Endodermal cell (in vitro differentiated cells): ENCODE measurements at regions not wholly inside any gene's neighbourhood (a gene's known extent, or its start where the extent isn't known, plus 50 kb on each side); places are given as distances from the start of the nearest gene placed in this dataset.

Source experiments
- DNase-seq: peaks from one replicate; pipeline ENCODE4 v3.0.0-alpha.2; 2017
- H3K27ac ChIP-seq: 2 replicates; pipeline ENCODE4 v1.5.1; 2013; ENCODE audit warnings: mild to moderate bottlenecking, low read depth, low read length, moderate library complexity
- H3K27me3 ChIP-seq: 2 replicates; pipeline ENCODE4 v1.6.1; 2013; ENCODE audit warnings: mild to moderate bottlenecking, low read length, moderate library complexity; ENCODE audit not compliant: insufficient read depth, control insufficient read depth, poor library complexity, severe bottlenecking
- H3K36me3 ChIP-seq: 2 replicates; pipeline ENCODE4 v1.7.0; 2013; ENCODE audit warnings: mild to moderate bottlenecking, low read length, moderate library complexity; ENCODE audit not compliant: control insufficient read depth, insufficient read depth
- H3K4me1 ChIP-seq: one replicate; pipeline ENCODE4 v1.7.0; 2013; ENCODE audit warnings: low read length; ENCODE audit not compliant: control insufficient read depth, insufficient read depth
- H3K4me3 ChIP-seq: 2 replicates; pipeline ENCODE4 v1.5.1; 2013; ENCODE audit warnings: mild to moderate bottlenecking, low read length, moderate library complexity
- H3K9ac ChIP-seq: 2 replicates; pipeline ENCODE4 v1.6.1; 2013; ENCODE audit warnings: mild to moderate bottlenecking, low read length, moderate library complexity; ENCODE audit not compliant: poor library complexity, severe bottlenecking; ENCODE audit errors: extremely low read depth
- H3K9me3 ChIP-seq: 2 replicates; pipeline ENCODE4 v1.6.1; 2013; ENCODE audit warnings: mild to moderate bottlenecking, low read length, moderate library complexity; ENCODE audit not compliant: control insufficient read depth
- H3K27ac Mint-ChIP-seq: 2 replicates; pipeline ENCODE4 v1.8.0; 2020; ENCODE audit warnings: mixed read lengths
- H3K27me3 Mint-ChIP-seq: 2 replicates; pipeline ENCODE4 v1.8.0; 2021; ENCODE audit warnings: mild to moderate bottlenecking, mixed read lengths; ENCODE audit not compliant: insufficient read depth
- H3K36me3 Mint-ChIP-seq: 2 replicates; pipeline ENCODE4 v1.8.0; 2020; ENCODE audit warnings: low read depth, mixed read lengths
- H3K4me1 Mint-ChIP-seq: 2 replicates; pipeline ENCODE4 v1.8.0; 2020; ENCODE audit warnings: mixed read lengths
- H3K4me3 Mint-ChIP-seq: 2 replicates; pipeline ENCODE4 v1.8.0; 2020; ENCODE audit warnings: mild to moderate bottlenecking, moderate library complexity, mixed read lengths
- H3K9me3 Mint-ChIP-seq: 2 replicates; pipeline ENCODE4 v1.8.0; 2020; ENCODE audit warnings: mild to moderate bottlenecking, mixed read lengths
- WGBS, 2 experiments: methylation state at CpG; one replicate each; pipeline versions ENCODE4 v1.1.5 to v1.1.7; 2013; ENCODE audit warnings: missing lambda C conversion rate in 2 of 2, mixed read lengths in 1 of 2; ENCODE audit not compliant: insufficient coverage in 1 of 2, insufficient read length in 1 of 2; 5-methylcytosine and 5-hydroxymethylcytosine counted together
- TF ChIP-seq, protein P1 (sequence below): fragments of 200-600 bp; sonication (generic); conservative IDR thresholded peaks from 2 replicates; pipeline ENCODE4 v1.5.0; 2021; ENCODE audit warnings: antibody characterized with exemption, mild to moderate bottlenecking

DNA sequence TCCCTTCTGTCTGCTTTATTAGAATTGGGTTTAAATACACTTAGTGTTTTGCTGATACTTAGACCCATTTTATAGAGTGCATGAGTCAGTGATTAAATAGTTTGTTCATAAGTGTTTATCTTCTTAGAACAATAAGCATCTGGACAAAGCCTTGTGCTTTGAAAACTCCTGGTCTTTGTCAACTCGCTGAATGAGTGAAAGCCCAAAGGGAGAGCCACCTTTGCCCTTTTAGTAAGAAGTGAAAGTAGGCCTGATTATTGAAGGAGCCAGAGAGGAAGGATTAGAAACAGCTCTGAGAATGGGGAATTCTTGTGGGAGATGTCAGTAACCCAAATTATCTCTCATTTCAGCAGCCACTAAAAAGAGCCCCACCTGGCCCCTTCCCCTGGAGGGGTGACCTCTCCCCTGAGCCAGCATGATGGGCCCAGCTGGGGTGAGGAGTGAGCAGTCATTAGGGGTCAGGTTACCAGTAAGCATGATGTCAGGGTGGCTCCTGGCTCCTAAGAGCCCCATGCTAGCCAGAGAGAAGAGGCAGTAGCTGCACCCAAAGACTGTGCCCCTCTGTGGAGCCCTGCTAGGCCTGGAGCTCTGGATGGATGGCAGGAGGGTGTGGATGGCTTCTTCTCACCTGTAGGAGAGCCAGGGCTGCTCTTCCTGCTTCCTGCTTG, 125.1 kb upstream of the E2F8 start:
- no peak for DNase-seq
- Histone ChIP-seq H3K4me3 (no peak overlapping the region), H3K9me3 (no peaks in the 10 kb centered on the region), H3K27me3 (peaks cover 7% of the 10 kb centered on the region), H3K36me3 (no peaks in the 10 kb centered on the region), H3K4me1 (no peaks in the 10 kb centered on the region), H3K9ac (no peak overlapping the region), H3K27ac (no peak overlapping the region)
- Mint-ChIP-seq H3K4me3 (no peak overlapping the region), H3K36me3 (no peaks in the 10 kb centered on the region), H3K27me3 (peaks cover 4% of the 10 kb centered on the region), H3K4me1 (no peaks in the 10 kb centered on the region), H3K9me3 (no peaks in the 10 kb centered on the region), H3K27ac (no peak overlapping the region)
- 60 to 85% methylated on average over 1 of the region's 1 CpG for WGBS, 2 experiments
- TF ChIP-seq, protein P1, sequence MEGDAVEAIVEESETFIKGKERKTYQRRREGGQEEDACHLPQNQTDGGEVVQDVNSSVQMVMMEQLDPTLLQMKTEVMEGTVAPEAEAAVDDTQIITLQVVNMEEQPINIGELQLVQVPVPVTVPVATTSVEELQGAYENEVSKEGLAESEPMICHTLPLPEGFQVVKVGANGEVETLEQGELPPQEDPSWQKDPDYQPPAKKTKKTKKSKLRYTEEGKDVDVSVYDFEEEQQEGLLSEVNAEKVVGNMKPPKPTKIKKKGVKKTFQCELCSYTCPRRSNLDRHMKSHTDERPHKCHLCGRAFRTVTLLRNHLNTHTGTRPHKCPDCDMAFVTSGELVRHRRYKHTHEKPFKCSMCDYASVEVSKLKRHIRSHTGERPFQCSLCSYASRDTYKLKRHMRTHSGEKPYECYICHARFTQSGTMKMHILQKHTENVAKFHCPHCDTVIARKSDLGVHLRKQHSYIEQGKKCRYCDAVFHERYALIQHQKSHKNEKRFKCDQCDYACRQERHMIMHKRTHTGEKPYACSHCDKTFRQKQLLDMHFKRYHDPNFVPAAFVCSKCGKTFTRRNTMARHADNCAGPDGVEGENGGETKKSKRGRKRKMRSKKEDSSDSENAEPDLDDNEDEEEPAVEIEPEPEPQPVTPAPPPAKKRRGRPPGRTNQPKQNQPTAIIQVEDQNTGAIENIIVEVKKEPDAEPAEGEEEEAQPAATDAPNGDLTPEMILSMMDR, result no peak

DNA sequence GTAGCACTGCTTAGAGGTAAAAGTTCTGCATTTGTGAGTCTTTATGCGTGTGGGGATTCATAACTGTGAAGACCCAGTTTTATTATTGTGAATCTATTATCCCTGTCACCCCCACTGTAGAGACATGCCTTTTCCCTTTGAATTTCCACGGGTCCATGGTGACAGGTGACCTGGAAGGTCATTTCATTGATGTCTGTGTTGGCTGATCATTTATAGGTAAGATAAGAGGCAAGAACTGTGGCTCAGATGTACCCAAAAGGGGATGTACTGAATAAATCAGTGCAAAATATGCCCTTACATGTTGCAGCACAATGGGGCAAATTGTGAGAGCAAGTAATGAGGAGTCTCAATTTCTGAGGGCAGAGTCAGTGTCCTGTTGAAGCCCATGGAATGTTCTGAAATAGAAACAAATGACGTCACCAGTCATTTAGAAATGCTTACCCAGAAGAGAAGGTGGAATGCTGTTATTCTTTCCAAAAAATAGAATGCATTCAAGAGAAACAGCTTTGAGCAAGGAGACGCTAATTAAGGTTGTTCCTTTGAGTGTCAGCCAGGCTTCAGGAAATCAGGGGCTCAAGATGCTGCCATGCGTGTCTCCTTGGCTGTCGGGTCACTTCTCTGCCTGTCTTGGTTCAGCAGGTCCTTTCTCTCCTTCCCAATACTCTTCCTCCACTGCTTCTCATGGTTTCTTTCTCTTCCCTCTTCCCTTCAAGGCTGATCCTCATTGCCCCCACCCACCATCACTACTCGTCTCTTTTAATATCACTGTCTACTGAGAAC, 118.7 kb upstream of the E2F8 start:
- WGBS, 2 experiments, result 87 to 89% methylated on average over 5 to 7 of the region's 7 CpGs
- no peak overlapping the region for H3K9ac ChIP-seq
- Mint-ChIP-seq H3K27ac (no peak overlapping the region), H3K4me1 (no peaks in the 10 kb centered on the region), H3K9me3 (no peaks in the 10 kb centered on the region), H3K27me3 (peaks cover 11% of the 10 kb centered on the region), H3K4me3 (no peak overlapping the region), H3K36me3 (no peaks in the 10 kb centered on the region)
- peaks cover 24% of the 10 kb centered on the region for H3K27me3 ChIP-seq
- no peaks in the 10 kb centered on the region for H3K36me3 ChIP-seq
- no peak for DNase-seq
- no peak overlapping the region for H3K4me3 ChIP-seq
- no peaks in the 10 kb centered on the region for H3K9me3 ChIP-seq
- H3K27ac ChIP-seq, result no peak overlapping the region
- H3K4me1 ChIP-seq, result no peaks in the 10 kb centered on the region
- TF ChIP-seq, protein P1, result no peak

DNA sequence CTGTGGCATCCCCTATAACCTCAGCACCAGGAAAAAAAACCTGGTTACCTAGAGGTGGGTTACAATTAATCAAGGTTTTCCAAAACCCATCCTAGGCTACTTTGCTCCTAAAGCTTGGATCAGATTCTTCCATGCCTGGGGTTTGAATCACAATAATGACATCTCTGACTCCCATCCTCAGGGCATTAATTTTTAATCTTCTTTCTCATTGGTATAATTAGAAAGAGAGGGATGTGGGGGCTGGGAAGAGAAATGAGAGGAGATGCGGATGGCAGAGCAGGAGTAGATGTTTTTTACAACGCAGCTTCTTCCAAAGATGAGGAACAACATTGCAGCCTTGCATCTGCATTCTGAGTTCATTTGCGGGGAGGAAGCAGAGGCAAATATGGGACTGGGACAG, 117.2 kb upstream of the E2F8 start:
- 83 to 90% methylated on average over 3 of the region's 3 CpGs for WGBS, 2 experiments
- peaks cover 11% of the 10 kb centered on the region for H3K27me3 Mint-ChIP-seq
- no peak overlapping the region for H3K27ac ChIP-seq
- H3K4me3 ChIP-seq, result no peak overlapping the region
- no peak overlapping the region for H3K27ac Mint-ChIP-seq
- TF ChIP-seq, protein P1, result no peak
- no peaks in the 10 kb centered on the region for H3K9me3 ChIP-seq
- H3K9ac ChIP-seq, result no peak overlapping the region
- H3K4me1 ChIP-seq, result no peaks in the 10 kb centered on the region
- H3K9me3 Mint-ChIP-seq, result no peaks in the 10 kb centered on the region
- no peak overlapping the region for H3K4me3 Mint-ChIP-seq
- H3K4me1 Mint-ChIP-seq, result no peaks in the 10 kb centered on the region
- no peak for DNase-seq
- no peaks in the 10 kb centered on the region for H3K36me3 Mint-ChIP-seq
- peaks cover 25% of the 10 kb centered on the region for H3K27me3 ChIP-seq
- H3K36me3 ChIP-seq, result no peaks in the 10 kb centered on the region
